Pancreas (tissue), 10 donors: ENCODE measurements at regions not wholly inside any gene's neighbourhood (a gene's known extent, or its start where the extent isn't known, plus 50 kb on each side); places are given as distances from the start of the nearest gene placed in this dataset.

Source experiments
- ATAC-seq, 4 donors: fragments of 200-7000 bp; cut with Tn5 transposase; one replicate each; pipeline versions ENCODE4 v1.8.0 to v1.9.1; 2020; ENCODE audit warnings: mild to moderate bottlenecking in 4 of 4, moderate library complexity in 4 of 4
- DNase-seq, 6 donors: peaks; one replicate each; pipeline ENCODE4 v3.0.0-alpha.2; 2020
- FAIRE-seq: peaks from 2 replicates; lab custom pipeline; 2012; peaks lifted over from hg19 to GRCh38; lab: Jason Lieb, UNC
- H3K27ac ChIP-seq, 4 donors: fragments of 200-600 bp; sonication (generic); 1 replicate in 3 of 4; 2 replicates in 1 of 4; pipeline versions ENCODE4 v1.5.0 to v1.8.0; 2020
- H3K27me3 ChIP-seq, 4 donors: fragments of 200-600 bp; one replicate each; pipeline ENCODE4 v1.8.0; 2021
- H3K36me3 ChIP-seq, 3 donors: fragments of 200-600 bp; sonication (generic) in 1 of 3; one replicate each; pipeline versions ENCODE4 v1.5.0 to v1.8.0; 2020 to 2021
- H3K4me1 ChIP-seq, 3 donors: fragments of 200-600 bp; one replicate each; pipeline ENCODE4 v1.8.0; 2021
- H3K4me3 ChIP-seq, 4 donors: fragments of 200-600 bp; sonication (generic) in 2 of 4; one replicate each; pipeline versions ENCODE4 v1.5.0 to v1.8.0; 2020 to 2021
- H3K9me3 ChIP-seq, 4 donors: fragments of 200-600 bp; one replicate each; pipeline ENCODE4 v1.8.0; 2021
- CTCF ChIP-seq, 4 donors: fragments of 200-600 bp; sonication (generic) in 3 of 4; IDR thresholded peaks; one replicate each; pipeline versions ENCODE4 v1.5.0 to v1.8.0; 2021; ENCODE audit warnings: antibody characterized with exemption in 4 of 4
- WGBS, 2 donors: extraction: QIAGEN DNeasy Blood & Tissue Kit; methylation state at CpG; one replicate each; pipeline ENCODE4 v1.1.7; 2013; 5-methylcytosine and 5-hydroxymethylcytosine counted together
- intact Hi-C, 3 donors: fragments of 100-400 bp; cut with DNase I; formaldehyde crosslinking; loops; one replicate each; pipeline versions ENCODE4 v1.11.1 to v1.14.2; 2022
- donor health status: healthy with polysubstance abuse.
- donor health status: DM: no; HTN: no; CAD: no; lungs with moderate emphysema.
- donor health status: DM: no; HTN: no; CAD: no.
- donor health status: control.
- donor health status: control.
- donor health status: Bipolar disorder and iron deficiency.
- donor health status: DM: yes; HTN: yes; CAD: no.
- donor health status: DM: no; HTN: no; CAD: no.
- donor health status: DM: no; HTN: no; CAD: no.
- donor health status: DM: yes; HTN: yes; CAD: no.

GRCh38 chr18:30376515-30376914 is 666.0 kb downstream of the DSC3 start:
- Histone ChIP-seq H3K36me3 (no peaks in the 10 kb centered on the region), H3K4me1 (no peaks in the 10 kb centered on the region), H3K9me3 (no peaks in the 10 kb centered on the region), H3K4me3 (no peak overlapping the region), H3K27ac (no peak overlapping the region), H3K27me3 (no peaks in the 10 kb centered on the region)
- FAIRE-seq (no peak), ATAC-seq (no peak), DNase-seq (no peak)
- no peak for TF ChIP-seq CTCF (IDR thresholded peaks at IDR 0.05)
- intact Hi-C loops, result no loop called here
- 46 to 56% methylated on average over 4 of the region's 4 CpGs for WGBS, 2 donors

DNA sequence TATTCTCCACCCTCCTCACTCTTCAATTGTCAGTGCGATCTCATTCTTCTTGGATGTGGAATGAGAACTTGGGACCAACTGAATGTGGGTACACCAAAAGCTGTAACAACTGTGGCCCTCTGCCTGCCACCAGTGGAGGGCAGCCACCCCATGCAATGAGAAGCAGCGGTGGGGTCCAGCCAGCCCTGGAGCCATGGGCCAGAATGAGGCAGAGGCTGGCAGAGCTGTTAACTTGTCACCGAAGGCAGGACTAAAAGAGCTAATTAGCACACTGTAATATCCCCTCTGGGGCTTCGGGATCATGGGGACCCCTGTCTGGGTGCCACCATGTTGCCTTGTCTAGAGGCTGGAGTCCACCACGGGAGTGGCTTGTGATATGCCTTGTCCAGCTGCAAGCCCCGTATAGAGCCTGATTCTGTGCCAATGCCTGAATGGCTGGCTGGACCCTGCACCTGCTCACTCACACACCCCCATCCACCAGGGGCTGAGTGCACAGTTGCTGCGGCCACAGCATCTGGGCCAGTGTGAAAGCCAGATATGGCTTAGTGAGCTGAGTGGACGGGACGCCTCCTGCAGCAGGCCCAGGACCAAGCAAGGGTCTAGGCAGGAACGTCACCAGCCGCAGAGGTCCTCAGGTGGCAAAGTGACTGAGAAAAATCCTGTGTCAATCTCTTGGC is 680.5 kb downstream of the DSC3 start:
- Histone ChIP-seq H3K27me3 (no peaks in the 10 kb centered on the region), H3K4me1 (no peaks in the 10 kb centered on the region), H3K36me3 (no peaks in the 10 kb centered on the region), H3K27ac (no peak overlapping the region), H3K9me3 (no peaks in the 10 kb centered on the region), H3K4me3 (no peak overlapping the region)
- 71 to 81% methylated on average over 11 of the region's 11 CpGs for WGBS, 2 donors
- DNase-seq, result peak in 1 of 6 donors; percentile 25
- TF ChIP-seq CTCF (IDR thresholded peaks at IDR 0.05), result no peak
- no peak for FAIRE-seq
- intact Hi-C loops, result no loop called here
- ATAC-seq, result no peak

GRCh38 chr18:30359521-30359920 is 683.0 kb downstream of the DSC3 start:
- no peak overlapping the region for H3K27ac ChIP-seq
- no peak overlapping the region for H3K4me3 ChIP-seq
- whole genome bisulfite sequencing, 2 donors, result 70 to 77% methylated on average over 3 of the region's 3 CpGs
- no peak for TF ChIP-seq CTCF (IDR thresholded peaks at IDR 0.05)
- H3K36me3 ChIP-seq, result no peaks in the 10 kb centered on the region
- intact Hi-C loops, result no loop called here
- no peaks in the 10 kb centered on the region for H3K27me3 ChIP-seq
- no peak for DNase-seq
- no peak for FAIRE-seq
- no peak for ATAC-seq
- no peaks in the 10 kb centered on the region for H3K4me1 ChIP-seq
- H3K9me3 ChIP-seq, result no peaks in the 10 kb centered on the region

DNA sequence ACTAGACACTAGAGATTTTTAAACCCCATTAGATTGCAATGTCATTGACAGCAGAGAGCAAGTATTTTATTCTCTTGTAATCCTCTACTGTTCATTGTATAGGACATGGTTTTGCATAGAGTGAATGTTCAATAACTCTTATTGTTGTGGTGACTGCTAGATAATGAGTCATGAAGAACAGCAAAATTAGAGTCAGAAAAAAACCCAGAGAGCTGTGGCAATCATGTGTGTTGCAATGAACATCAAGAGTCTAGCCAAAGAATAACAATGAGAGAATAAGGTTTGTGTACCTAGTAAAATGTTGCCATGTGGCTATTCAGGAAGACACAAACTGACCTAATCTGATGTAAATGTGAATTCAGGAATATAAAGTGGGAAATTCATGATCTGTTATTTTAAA is 684.0 kb downstream of the DSC3 start:
- no peak for TF ChIP-seq CTCF (IDR thresholded peaks at IDR 0.05)
- Histone ChIP-seq H3K9me3 (no peaks in the 10 kb centered on the region), H3K36me3 (no peaks in the 10 kb centered on the region), H3K4me3 (no peak overlapping the region), H3K27ac (no peak overlapping the region), H3K27me3 (peaks cover 0 to 5% (median 0%) of the 10 kb centered on the region in 4 donors), H3K4me1 (no peaks in the 10 kb centered on the region)
- intact Hi-C loops, result no loop called here
- FAIRE-seq (no peak), ATAC-seq (no peak), DNase-seq (no peak)

- ATAC-seq (no peak), FAIRE-seq (no peak), DNase-seq (peak in 2 of 6 donors; percentile 29 to 64)
- Histone ChIP-seq H3K27me3 (peaks cover 0 to 5% (median 0%) of the 10 kb centered on the region in 4 donors), H3K9me3 (no peaks in the 10 kb centered on the region), H3K27ac (no peak overlapping the region), H3K36me3 (no peaks in the 10 kb centered on the region), H3K4me3 (no peak overlapping the region), H3K4me1 (no peaks in the 10 kb centered on the region)
- no peak for TF ChIP-seq CTCF (IDR thresholded peaks at IDR 0.05)
- intact Hi-C loops, result no loop called here
- WGBS, 2 donors, result 82 to 87% methylated on average over 20 of the region's 20 CpGs
Observed at GRCh38 chr18:30352551-30353168, 689.9 kb downstream of the DSC3 start.
